ENCODE measurements at regions not wholly inside any gene's neighbourhood (a gene's known extent, or its start where the extent isn't known, plus 50 kb on each side); places are given as distances from the start of the nearest gene placed in this dataset.

DNA sequence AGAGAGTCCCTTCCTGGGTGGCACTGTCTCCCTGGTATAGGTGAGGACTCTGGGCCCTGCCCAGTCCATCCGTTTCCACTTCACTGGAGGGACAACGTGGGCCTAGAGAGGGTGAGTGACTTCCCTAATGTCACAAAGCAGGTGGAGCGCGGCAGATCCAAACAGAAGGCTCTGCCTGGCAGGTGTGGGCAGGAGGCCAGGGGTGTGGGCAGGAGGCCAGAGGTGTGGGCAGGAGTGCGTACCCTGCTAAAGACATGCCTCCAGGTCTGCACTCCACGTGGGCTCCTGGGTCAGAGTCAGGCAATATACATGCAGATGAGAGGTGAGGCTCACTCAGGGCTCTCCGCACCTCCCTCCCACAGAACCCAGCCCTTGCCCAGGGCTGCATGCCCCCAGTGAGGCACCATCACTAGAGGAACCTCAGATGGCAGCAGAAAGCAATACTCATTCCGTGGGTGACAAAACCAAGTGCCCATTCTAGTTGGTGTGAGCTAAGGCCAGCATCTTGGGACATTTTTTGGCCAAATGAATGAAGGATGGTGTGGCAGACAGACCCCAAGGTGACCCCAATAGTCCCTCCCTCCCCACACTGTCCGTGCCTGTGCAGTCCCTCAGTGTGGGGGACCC, 271.6 kb upstream of the RTL1 start:
- no peak for DNase-seq (ENCODE audit: low read depth, low spot score)
- in situ Hi-C loops (cut with HindIII; ENCODE audit: low sequenced_read_pairs), result no loop called here
- no peak overlapping the region for H3K4me3 ChIP-seq (ENCODE audit: low read depth, low read length)
- TF ChIP-seq, protein P1, sequence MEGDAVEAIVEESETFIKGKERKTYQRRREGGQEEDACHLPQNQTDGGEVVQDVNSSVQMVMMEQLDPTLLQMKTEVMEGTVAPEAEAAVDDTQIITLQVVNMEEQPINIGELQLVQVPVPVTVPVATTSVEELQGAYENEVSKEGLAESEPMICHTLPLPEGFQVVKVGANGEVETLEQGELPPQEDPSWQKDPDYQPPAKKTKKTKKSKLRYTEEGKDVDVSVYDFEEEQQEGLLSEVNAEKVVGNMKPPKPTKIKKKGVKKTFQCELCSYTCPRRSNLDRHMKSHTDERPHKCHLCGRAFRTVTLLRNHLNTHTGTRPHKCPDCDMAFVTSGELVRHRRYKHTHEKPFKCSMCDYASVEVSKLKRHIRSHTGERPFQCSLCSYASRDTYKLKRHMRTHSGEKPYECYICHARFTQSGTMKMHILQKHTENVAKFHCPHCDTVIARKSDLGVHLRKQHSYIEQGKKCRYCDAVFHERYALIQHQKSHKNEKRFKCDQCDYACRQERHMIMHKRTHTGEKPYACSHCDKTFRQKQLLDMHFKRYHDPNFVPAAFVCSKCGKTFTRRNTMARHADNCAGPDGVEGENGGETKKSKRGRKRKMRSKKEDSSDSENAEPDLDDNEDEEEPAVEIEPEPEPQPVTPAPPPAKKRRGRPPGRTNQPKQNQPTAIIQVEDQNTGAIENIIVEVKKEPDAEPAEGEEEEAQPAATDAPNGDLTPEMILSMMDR (IDR thresholded peaks at IDR 0.05; ENCODE audit: low read depth, low read length), result no peak

DNA sequence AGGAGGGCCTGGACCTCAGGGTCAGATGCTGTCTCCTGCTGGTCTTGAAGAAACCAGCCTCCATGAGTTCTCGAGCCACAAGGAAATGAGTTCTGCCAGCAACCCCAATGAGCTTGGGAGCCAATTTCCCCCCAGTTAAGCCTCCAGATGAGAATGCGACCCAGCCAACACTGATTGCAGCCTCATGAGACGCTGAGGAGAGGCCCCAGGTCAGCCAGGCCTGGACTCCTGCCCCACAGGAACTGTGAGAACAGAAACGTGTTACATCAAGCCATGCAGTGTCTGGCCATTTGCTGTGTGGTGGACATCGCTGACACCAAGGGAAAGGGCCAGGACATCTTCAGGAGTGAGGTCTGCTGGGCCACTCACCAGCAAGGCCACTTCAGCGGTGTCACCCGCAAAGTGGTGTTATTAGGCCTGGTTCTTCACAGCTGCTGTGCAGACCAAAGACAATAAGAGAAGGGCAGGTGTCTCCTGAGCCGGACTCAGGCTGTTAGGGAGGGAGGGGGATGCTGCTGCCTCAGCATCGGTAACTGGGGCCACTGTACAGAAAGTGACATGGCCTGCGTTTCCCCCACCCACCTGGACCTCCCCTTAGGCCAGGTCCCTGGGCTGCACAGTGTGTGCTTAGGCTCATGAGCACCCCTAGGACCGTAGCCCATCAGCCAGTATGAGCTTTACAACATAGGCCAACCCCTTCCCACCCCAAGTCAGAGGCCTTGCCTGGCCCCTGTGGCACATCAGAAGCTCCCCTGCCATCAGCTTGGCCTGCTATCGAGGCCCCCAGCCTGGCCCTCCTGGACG, 272.4 kb upstream of the RTL1 start:
- DNase-seq (ENCODE audit: low read depth, low spot score), result no peak

DNA sequence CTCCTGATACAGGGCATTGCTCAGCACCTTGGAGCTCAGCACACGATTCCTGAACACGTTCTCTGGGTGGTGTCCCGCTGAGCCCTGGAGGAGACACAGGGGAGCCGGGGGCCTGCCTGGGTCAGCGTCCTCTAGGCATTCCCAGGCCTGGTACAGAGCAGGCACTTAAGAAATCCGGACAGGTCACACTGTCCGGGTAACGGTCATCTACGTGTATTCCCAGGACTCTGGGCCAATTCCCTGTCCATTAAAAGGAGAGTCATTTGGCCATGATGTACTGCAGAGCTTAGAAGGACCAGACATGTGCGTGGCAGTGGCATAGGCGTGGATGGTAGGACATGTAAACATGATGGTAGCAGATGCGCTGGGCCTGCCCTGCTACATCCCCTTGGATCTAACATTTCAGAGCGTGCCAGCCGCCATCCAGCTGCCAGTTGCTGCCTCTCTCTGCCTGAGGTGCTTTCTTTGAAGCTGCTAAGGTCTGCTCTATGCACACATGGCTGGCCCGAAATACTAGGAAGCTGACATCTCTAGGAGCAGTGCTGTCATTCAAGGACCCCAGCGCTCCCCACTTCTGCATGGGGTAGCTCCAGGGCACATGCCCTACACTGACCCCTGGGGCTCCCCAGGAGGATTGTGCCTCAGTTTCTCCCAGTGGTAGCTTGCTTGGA, 273.1 kb upstream of the RTL1 start:
- no peak for DNase-seq (ENCODE audit: low read depth, low spot score)
- in situ Hi-C loops (cut with HindIII; ENCODE audit: low sequenced_read_pairs), result no loop called here
- no peak overlapping the region for H3K4me3 ChIP-seq (ENCODE audit: low read depth, low read length)
- TF ChIP-seq, protein P1 (IDR thresholded peaks at IDR 0.05; ENCODE audit: low read depth, low read length), result no peak

More for the DNA sequence above, 272.4 kb upstream of the RTL1 start:
- TF ChIP-seq, protein P1 (IDR thresholded peaks at IDR 0.05; ENCODE audit: low read depth, low read length), result no peak
- in situ Hi-C loops (cut with HindIII; ENCODE audit: low sequenced_read_pairs), result no loop called here
- no peak overlapping the region for H3K4me3 ChIP-seq (ENCODE audit: low read depth, low read length)

DNA sequence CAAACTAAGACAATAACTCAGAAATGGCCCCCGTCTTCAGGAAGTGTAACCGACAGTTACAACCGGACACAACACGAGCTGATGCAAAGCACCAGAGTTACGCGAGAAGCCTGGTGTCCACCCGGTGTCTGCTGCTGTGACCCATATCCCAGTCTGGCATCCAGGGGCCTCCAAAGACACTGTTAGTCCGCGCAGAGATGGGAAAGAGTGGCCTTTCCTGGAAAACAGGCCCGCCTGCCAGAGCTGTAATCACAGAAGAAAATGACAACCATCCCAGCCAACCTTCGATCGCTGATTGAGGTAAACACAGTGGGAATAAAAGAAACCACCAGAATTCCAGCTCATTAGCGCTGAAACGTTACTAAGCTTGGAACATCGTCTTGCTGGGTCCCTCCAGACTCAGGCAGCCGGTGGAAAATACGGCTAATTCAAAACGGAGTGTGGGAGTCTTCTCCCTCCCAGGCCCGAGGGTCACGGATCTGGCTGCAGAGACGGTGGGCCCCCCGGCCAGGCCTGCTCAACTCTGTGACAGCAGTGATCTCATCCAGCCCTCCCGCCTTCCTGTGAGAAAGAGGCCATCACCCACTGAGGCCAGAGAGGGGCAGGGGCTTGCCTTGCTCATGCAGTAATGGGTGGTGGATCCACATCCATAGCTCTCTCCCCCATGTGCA, 273.9 kb upstream of the RTL1 start:
- DNase-seq (ENCODE audit: low read depth, low spot score), result no peak
- no peak overlapping the region for H3K4me3 ChIP-seq (ENCODE audit: low read depth, low read length)
- in situ Hi-C loops (cut with HindIII; ENCODE audit: low sequenced_read_pairs), result no loop called here
- TF ChIP-seq, protein P1 (IDR thresholded peaks at IDR 0.05; ENCODE audit: low read depth, low read length), result no peak

DNA sequence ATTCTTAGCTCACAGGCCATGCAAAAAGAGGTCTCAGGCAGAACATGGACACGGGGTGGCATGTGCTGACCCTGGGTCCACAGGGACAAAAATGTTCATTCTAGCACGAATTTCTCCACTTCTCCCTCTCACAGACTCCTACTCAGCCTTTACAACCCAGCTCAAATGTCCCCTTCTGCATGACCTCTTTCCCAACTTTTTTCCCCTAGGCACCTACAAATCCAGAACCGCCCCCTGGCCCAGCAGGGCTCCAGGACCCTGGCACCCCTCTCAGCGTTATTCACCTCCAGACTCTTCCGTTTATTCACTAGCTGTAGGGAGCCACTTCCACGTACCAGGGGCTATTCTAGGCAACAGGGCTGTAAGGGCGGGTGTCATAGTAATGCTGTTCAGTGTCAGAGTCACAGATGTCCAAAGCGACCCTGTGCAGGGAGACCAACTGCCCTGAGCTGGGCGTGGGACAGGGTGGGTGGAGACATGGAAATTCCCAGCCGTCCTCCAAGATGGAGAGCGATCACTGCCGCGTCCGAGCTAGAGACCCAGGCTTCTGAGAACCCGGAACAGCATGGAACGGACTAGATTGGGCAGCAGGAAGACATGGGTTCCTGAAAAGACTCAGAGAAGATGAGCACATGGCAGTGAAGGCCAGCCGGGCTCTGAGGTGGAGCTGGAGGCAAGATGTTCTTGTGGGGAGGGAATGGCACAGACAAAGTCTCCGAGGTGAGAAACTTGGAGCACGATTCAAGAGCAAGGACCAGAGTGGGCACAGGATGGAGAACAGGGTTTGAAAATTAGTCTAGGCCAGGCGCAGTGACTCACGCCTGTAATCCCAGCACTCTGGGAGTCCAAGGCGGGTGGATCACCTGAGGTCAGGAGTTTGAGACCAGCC, 274.9 kb upstream of the RTL1 start:
- TF ChIP-seq, protein P1 (IDR thresholded peaks at IDR 0.05; ENCODE audit: low read depth, low read length), result no peak
- no peak for DNase-seq (ENCODE audit: low read depth, low spot score)
- in situ Hi-C loops (cut with HindIII; ENCODE audit: low sequenced_read_pairs), result no loop called here
- no peak overlapping the region for H3K4me3 ChIP-seq (ENCODE audit: low read depth, low read length)

All from astrocyte of the spinal cord (primary cell).